A549 (cell line): ENCODE measurements at regions not wholly inside any gene's neighbourhood (a gene's known extent, or its start where the extent isn't known, plus 50 kb on each side); places are given as distances from the start of the nearest gene placed in this dataset.

Source experiments
- ATAC-seq, 2 experiments: fragments of 200-7000 bp in 1 of 2; fragments of >200 bp in 1 of 2; cut with Nextera tagmentation in 1 of 2; cut with Tn5 transposase in 1 of 2; 3 replicates each; pipeline versions ENCODE4 v1.8.0 to v1.9.1; 2018 to 2020; ENCODE audit warnings: mild to moderate bottlenecking in 1 of 2, moderate library complexity in 1 of 2
- CTCF ChIA-PET: fragments of 300-600 bp; sonication (Branson Sonifier 250); formaldehyde crosslinking; extraction: SDS; loops from one replicate; lab custom pipeline; 2021; ENCODE audit warnings: antibody characterized with exemption, inconsistent platforms; lab: Yijun Ruan, JAX
- POLR2A ChIA-PET: fragments of 350-600 bp; formaldehyde crosslinking; extraction: SDS; loops from one replicate; lab custom pipeline; 2021; ENCODE audit warnings: antibody characterized with exemption, inconsistent platforms; lab: Yijun Ruan, JAX
- DNase-seq, 2 experiments: peaks; one replicate each; pipeline versions ENCODE4 v3.0.0 to v3.0.0-alpha.2; 2011 to 2016; ENCODE audit warnings: low read depth in 1 of 2, low spot score in 1 of 2
- FAIRE-seq: peaks from 2 replicates; lab custom pipeline; 2011; peaks lifted over from hg19 to GRCh38; lab: Jason Lieb, UNC
- H3K27ac ChIP-seq, 2 experiments: fragments of >200 bp; sonication (Bioruptor Twin); formaldehyde crosslinking; 3 replicates each; pipeline ENCODE4 v1.5.1; 2016 to 2017
- H3K4me1 ChIP-seq: fragments of >200 bp; sonication (Bioruptor Twin); formaldehyde crosslinking; 3 replicates; pipeline ENCODE4 v1.6.1; 2016
- H3K4me2 ChIP-seq: fragments of >200 bp; sonication (Bioruptor Twin); formaldehyde crosslinking; 3 replicates; pipeline ENCODE4 v1.6.1; 2016
- H3K4me3 ChIP-seq: fragments of >200 bp; sonication (Bioruptor Twin); formaldehyde crosslinking; 3 replicates; pipeline ENCODE4 v1.5.1; 2016
- H3K9me3 ChIP-seq: fragments of >200 bp; sonication (Bioruptor Twin); formaldehyde crosslinking; 3 replicates; pipeline ENCODE4 v1.6.1; 2016
- CEBPB ChIP-seq, 2 experiments: fragments of >200 bp in 1 of 2; sonication (Bioruptor Twin) in 1 of 2; formaldehyde crosslinking in 1 of 2; IDR thresholded peaks; 2 replicates each; pipeline ENCODE4 v1.6.1; 2012 to 2016
- CHD4 ChIP-seq: fragments of 200-600 bp; sonication (generic); IDR thresholded peaks from 2 replicates; pipeline ENCODE4 v1.6.1; 2016; ENCODE audit warnings: antibody characterized with exemption, mild to moderate bottlenecking, borderline replicate concordance
- CTCF ChIP-seq: fragments of >200 bp; sonication (Bioruptor Twin); formaldehyde crosslinking; IDR thresholded peaks from 3 replicates; pipeline ENCODE4 v1.5.1; 2016
- EHMT2 ChIP-seq: fragments of 200-600 bp; sonication (generic); IDR thresholded peaks from 2 replicates; pipeline ENCODE4 v1.6.1; 2016; ENCODE audit warnings: antibody characterized with exemption, low read depth, mild to moderate bottlenecking, moderate library complexity
- ELK1 ChIP-seq: fragments of 150-350 bp; IDR thresholded peaks from 2 replicates; pipeline ENCODE4 v1.6.1; 2014; ENCODE audit warnings: low read depth, mild to moderate bottlenecking, low read length
- FOXS1 ChIP-seq: fragments of 250-450 bp; sonication (Bioruptor Pico); IDR thresholded peaks from 2 replicates; pipeline ENCODE4 v1.5.0; 2020; ENCODE audit warnings: mild to moderate bottlenecking, moderate library complexity
- HOXA7 ChIP-seq: fragments of 250-450 bp; sonication (Bioruptor Pico); IDR thresholded peaks from 2 replicates; pipeline ENCODE4 v1.5.0; 2020; ENCODE audit warnings: mild to moderate bottlenecking, moderate library complexity
- JUN ChIP-seq, 2 experiments: fragments of >200 bp; sonication (Bioruptor Twin); formaldehyde crosslinking; IDR thresholded peaks; 2 replicates in 1 of 2; 3 replicates in 1 of 2; pipeline ENCODE4 v1.6.1; 2016 to 2017
- MAFK ChIP-seq: fragments of 450-650 bp; IDR thresholded peaks from 2 replicates; pipeline ENCODE4 v1.6.1; 2014; ENCODE audit not compliant: partially characterized antibody
- MAX ChIP-seq: IDR thresholded peaks from 2 replicates; pipeline ENCODE4 v1.6.1; 2012
- MAZ ChIP-seq: fragments of 150-350 bp; IDR thresholded peaks from 2 replicates; pipeline ENCODE4 v1.6.1; 2014; ENCODE audit warnings: antibody characterized with exemption, low read depth, low read length, borderline replicate concordance
- NFE2L2 ChIP-seq: fragments of 150-350 bp; conservative IDR thresholded peaks from 2 replicates; pipeline ENCODE4 v1.6.1; 2014; ENCODE audit warnings: low read length
- NR3C1 ChIP-seq: fragments of >200 bp; sonication (Bioruptor Twin); formaldehyde crosslinking; IDR thresholded peaks from 3 replicates; pipeline ENCODE4 v1.6.1; 2017
- RAD21 ChIP-seq, 2 experiments: fragments of >200 bp in 1 of 2; sonication (Bioruptor Twin) in 1 of 2; formaldehyde crosslinking in 1 of 2; IDR thresholded peaks in 1 of 2; conservative IDR thresholded peaks in 1 of 2; 2 replicates in 1 of 2; 3 replicates in 1 of 2; pipeline ENCODE4 v1.6.1; 2012 to 2018; ENCODE audit warnings: inconsistent platforms in 1 of 2
- RCOR1 ChIP-seq: fragments of 150-350 bp; IDR thresholded peaks from 2 replicates; pipeline ENCODE4 v1.6.1; 2014; ENCODE audit warnings: antibody characterized with exemption, low read length, low read depth
- REST ChIP-seq: fragments of 200-600 bp; sonication (generic); IDR thresholded peaks from 2 replicates; pipeline ENCODE4 v1.6.1; 2016; ENCODE audit warnings: antibody characterized with exemption, mild to moderate bottlenecking, moderate library complexity
- SMC3 ChIP-seq: fragments of >200 bp; sonication (Bioruptor Twin); formaldehyde crosslinking; IDR thresholded peaks from 3 replicates; pipeline ENCODE4 v1.6.1; 2018; ENCODE audit warnings: inconsistent platforms
- SREBF2 ChIP-seq: fragments of 450-650 bp; IDR thresholded peaks from 2 replicates; pipeline ENCODE4 v1.6.1; 2014; ENCODE audit warnings: mild to moderate bottlenecking, moderate library complexity
- TFCP2L1 ChIP-seq: fragments of 250-450 bp; sonication (Bioruptor Pico); IDR thresholded peaks from 2 replicates; pipeline ENCODE4 v1.5.0; 2021; ENCODE audit warnings: mild to moderate bottlenecking
- TP53 ChIP-seq: fragments of 250-450 bp; sonication (Bioruptor Pico); IDR thresholded peaks from 2 replicates; pipeline ENCODE4 v1.5.0; 2021; ENCODE audit warnings: mild to moderate bottlenecking, moderate library complexity
- ZC3H11A ChIP-seq: fragments of 450-650 bp; IDR thresholded peaks from 2 replicates; pipeline ENCODE4 v1.6.1; 2014; ENCODE audit warnings: antibody characterized with exemption, mild to moderate bottlenecking
- WGBS: methylation state at CpG from one replicate; pipeline ENCODE4 v1.1.6; 2017; ENCODE audit errors: missing lambda C conversion rate; 5-methylcytosine and 5-hydroxymethylcytosine counted together

GRCh38 chr18:7447318-7448028 lies 119.6 kb upstream of the PTPRM start:
- Histone ChIP-seq H3K4me2 (no peak overlapping the region), H3K4me1 (no peaks in the 10 kb centered on the region), H3K4me3 (no peak overlapping the region), H3K9me3 (no peaks in the 10 kb centered on the region), H3K27ac (no peak overlapping the region)
- CTCF ChIA-PET: interaction anchor here (1.4 to 1.9 kb wide), 2 partner anchors 11 to 120 kb away, joined by 4 to 5 read pairs; partner anchors contain the start of gene PTPRM
- POLR2A ChIA-PET: no interaction called here
- ATAC-seq (no peak), DNase-seq (no peak), FAIRE-seq (no peak)
- WGBS: 9% methylated on average over 1 of the region's 2 CpGs
- TF ChIP-seq CHD4 (no peak), TFCP2L1 (CRISPR knock-in tag) (no peak), ZC3H11A (no peak), SREBF2 (no peak), SMC3 (no peak), CEBPB (IDR thresholded peaks at IDR 0.05) (no peak)

GRCh38 chr18:7452331-7452730 lies 114.8 kb upstream of the PTPRM start:
- Histone ChIP-seq H3K4me2 (no peak overlapping the region), H3K27ac (no peak overlapping the region), H3K9me3 (no peaks in the 10 kb centered on the region), H3K4me3 (no peak overlapping the region), H3K4me1 (no peaks in the 10 kb centered on the region)
- ChIA-PET POLR2A (no interaction called here), CTCF (interaction anchor here (1.1 to 2.1 kb wide), 4 partner anchors 8 to 115 kb away, joined by 3 to 5 read pairs (median 4); partner anchors contain the start of gene PTPRM)
- peak; percentile 43 to 50 for DNase-seq
- 19% methylated on average over 6 of the region's 6 CpGs for WGBS
- ATAC-seq: peak; percentile 93 to 97; a peak in 5 of 6 replicates
- peak; percentile 10 to 45; a peak in 2 of 5 replicates for TF ChIP-seq RAD21 (conservative IDR thresholded peaks at IDR 0.05 in 1 of 2, IDR thresholded peaks at IDR 0.05 in 1 of 2)
- TF ChIP-seq EHMT2: no peak
- peak; percentile 36 for TF ChIP-seq CTCF
- FAIRE-seq: no peak

GRCh38 chr18:7454429-7454828 lies 112.7 kb upstream of the PTPRM start:
- DNase-seq (no peak), FAIRE-seq (no peak), ATAC-seq (no peak)
- H3K4me3 ChIP-seq: no peak overlapping the region
- no peak overlapping the region for H3K4me2 ChIP-seq
- TF ChIP-seq MAZ (no peak), RAD21 (conservative IDR thresholded peaks at IDR 0.05 in 1 of 2, IDR thresholded peaks at IDR 0.05 in 1 of 2) (no peak), JUN (IDR thresholded peaks at IDR 0.05) (no peak), CHD4 (no peak), HOXA7 (CRISPR knock-in tag) (no peak), RCOR1 (no peak), NFE2L2 (no peak), SREBF2 (no peak), MAX (no peak), MAFK (no peak)
- no peaks in the 10 kb centered on the region for H3K9me3 ChIP-seq
- CTCF ChIA-PET: interaction anchor here (0.6 to 2.1 kb wide), 3 partner anchors 8 to 113 kb away, joined by 3 to 5 read pairs (median 3); partner anchors contain the start of gene PTPRM
- no peaks in the 10 kb centered on the region for H3K4me1 ChIP-seq
- H3K27ac ChIP-seq: no peak overlapping the region
- POLR2A ChIA-PET: no interaction called here
- WGBS: 66% methylated on average over 6 of the region's 6 CpGs

GRCh38 chr18:7456376-7456775 lies 110.7 kb upstream of the PTPRM start:
- POLR2A ChIA-PET: no interaction called here
- H3K9me3 ChIP-seq: no peaks in the 10 kb centered on the region
- H3K4me3 ChIP-seq: no peak overlapping the region
- H3K4me1 ChIP-seq: no peaks in the 10 kb centered on the region
- no peak overlapping the region for H3K4me2 ChIP-seq
- CTCF ChIA-PET: no interaction called here
- no peak overlapping the region for H3K27ac ChIP-seq
- FAIRE-seq (no peak), ATAC-seq (no peak), DNase-seq (no peak)
- no peak for TF ChIP-seq REST
- no peak for TF ChIP-seq FOXS1 (CRISPR knock-in tag)
- no peak for TF ChIP-seq NR3C1
- no peak for TF ChIP-seq ELK1
- TF ChIP-seq TP53 (CRISPR knock-in tag): no peak
- no peak for TF ChIP-seq SREBF2
- WGBS: 78% methylated on average over 8 of the region's 8 CpGs
